ENCODE measurements at regions not wholly inside any gene's neighbourhood (a gene's known extent, or its start where the extent isn't known, plus 50 kb on each side); places are given as distances from the start of the nearest gene placed in this dataset.

GRCh38 chrX:4674028-4674782 lies 960.8 kb upstream of the PRKX start:
- TF ChIP-seq, protein P1, sequence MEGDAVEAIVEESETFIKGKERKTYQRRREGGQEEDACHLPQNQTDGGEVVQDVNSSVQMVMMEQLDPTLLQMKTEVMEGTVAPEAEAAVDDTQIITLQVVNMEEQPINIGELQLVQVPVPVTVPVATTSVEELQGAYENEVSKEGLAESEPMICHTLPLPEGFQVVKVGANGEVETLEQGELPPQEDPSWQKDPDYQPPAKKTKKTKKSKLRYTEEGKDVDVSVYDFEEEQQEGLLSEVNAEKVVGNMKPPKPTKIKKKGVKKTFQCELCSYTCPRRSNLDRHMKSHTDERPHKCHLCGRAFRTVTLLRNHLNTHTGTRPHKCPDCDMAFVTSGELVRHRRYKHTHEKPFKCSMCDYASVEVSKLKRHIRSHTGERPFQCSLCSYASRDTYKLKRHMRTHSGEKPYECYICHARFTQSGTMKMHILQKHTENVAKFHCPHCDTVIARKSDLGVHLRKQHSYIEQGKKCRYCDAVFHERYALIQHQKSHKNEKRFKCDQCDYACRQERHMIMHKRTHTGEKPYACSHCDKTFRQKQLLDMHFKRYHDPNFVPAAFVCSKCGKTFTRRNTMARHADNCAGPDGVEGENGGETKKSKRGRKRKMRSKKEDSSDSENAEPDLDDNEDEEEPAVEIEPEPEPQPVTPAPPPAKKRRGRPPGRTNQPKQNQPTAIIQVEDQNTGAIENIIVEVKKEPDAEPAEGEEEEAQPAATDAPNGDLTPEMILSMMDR (IDR thresholded peaks at IDR 0.05): no peak
- TF ChIP-seq POLR2A (IDR thresholded peaks at IDR 0.05): no peak
- Histone ChIP-seq H3K4me1 (no peaks in the 10 kb centered on the region), H3K4me3 (no peak overlapping the region), H3K27ac (no peak overlapping the region), H3K36me3 (no peaks in the 10 kb centered on the region), H3K27me3 (no peaks in the 10 kb centered on the region), H3K9me3 (no peaks in the 10 kb centered on the region)
- DNase-seq: no peak
- intact Hi-C loops (cut with DNase I; ENCODE audit: low total_unique reads): no loop called here

- H3K36me3 ChIP-seq: no peaks in the 10 kb centered on the region
- H3K4me3 ChIP-seq: no peak overlapping the region
- no peaks in the 10 kb centered on the region for H3K9me3 ChIP-seq
- intact Hi-C loops (cut with DNase I; ENCODE audit: low total_unique reads): no loop called here
- no peaks in the 10 kb centered on the region for H3K27me3 ChIP-seq
- TF ChIP-seq, protein P1 (IDR thresholded peaks at IDR 0.05): no peak
- no peak for TF ChIP-seq POLR2A (IDR thresholded peaks at IDR 0.05)
- no peak for DNase-seq
- H3K27ac ChIP-seq: no peak overlapping the region
- no peaks in the 10 kb centered on the region for H3K4me1 ChIP-seq
Measured at GRCh38 chrX:4671344-4671743, 957.9 kb upstream of the PRKX start.

- no peak for TF ChIP-seq POLR2A (IDR thresholded peaks at IDR 0.05)
- TF ChIP-seq, protein P1 (IDR thresholded peaks at IDR 0.05): no peak
- H3K9me3 ChIP-seq: no peaks in the 10 kb centered on the region
- no peaks in the 10 kb centered on the region for H3K4me1 ChIP-seq
- H3K4me3 ChIP-seq: no peak overlapping the region
- no peak for DNase-seq
- H3K36me3 ChIP-seq: no peaks in the 10 kb centered on the region
- intact Hi-C loops (cut with DNase I; ENCODE audit: low total_unique reads): no loop called here
- no peaks in the 10 kb centered on the region for H3K27me3 ChIP-seq
- no peak overlapping the region for H3K27ac ChIP-seq
Measured at GRCh38 chrX:4670606-4671005, 957.2 kb upstream of the PRKX start.

DNA sequence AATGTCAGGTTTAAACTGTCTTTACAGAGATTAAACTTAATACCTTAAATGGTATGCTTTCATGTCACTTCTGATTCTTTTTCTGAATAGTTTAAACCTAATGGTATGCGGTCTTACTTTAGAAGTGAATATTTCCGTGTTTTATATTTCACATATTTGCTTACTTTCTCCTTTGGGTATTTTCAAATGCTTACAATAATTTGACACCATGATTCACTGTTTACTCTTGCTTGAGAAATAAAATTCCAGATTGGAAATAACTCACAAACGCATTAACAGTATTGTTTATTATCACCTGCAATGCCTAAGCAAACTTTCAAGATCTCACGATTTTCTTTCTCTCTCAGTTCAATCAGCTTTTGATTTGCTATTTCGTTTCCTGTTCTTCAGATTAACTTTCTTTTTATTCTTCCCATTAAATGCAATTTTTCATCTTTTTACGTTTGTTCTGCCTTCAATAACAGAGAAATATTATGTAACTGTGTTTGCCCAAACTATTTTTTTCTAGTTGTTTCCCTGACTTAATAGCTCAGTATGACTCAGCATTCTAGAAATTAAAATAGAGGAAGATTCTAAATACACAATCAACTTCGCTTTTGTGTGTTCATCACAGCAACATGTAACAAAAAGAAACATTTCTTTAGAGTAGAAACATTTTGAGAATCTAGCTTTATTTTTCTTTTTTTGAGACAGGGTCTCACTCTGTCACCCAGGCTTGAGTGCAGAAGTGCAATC lies 955.5 kb upstream of the PRKX start:
- no peaks in the 10 kb centered on the region for H3K36me3 ChIP-seq
- no peak overlapping the region for H3K27ac ChIP-seq
- no peaks in the 10 kb centered on the region for H3K27me3 ChIP-seq
- no peak for DNase-seq
- H3K9me3 ChIP-seq: no peaks in the 10 kb centered on the region
- H3K4me1 ChIP-seq: no peaks in the 10 kb centered on the region
- no peak for TF ChIP-seq POLR2A (IDR thresholded peaks at IDR 0.05)
- TF ChIP-seq, protein P1 (IDR thresholded peaks at IDR 0.05): no peak
- no peak overlapping the region for H3K4me3 ChIP-seq
- intact Hi-C loops (cut with DNase I; ENCODE audit: low total_unique reads): no loop called here

- no peak for TF ChIP-seq POLR2A (IDR thresholded peaks at IDR 0.05)
- TF ChIP-seq, protein P1 (IDR thresholded peaks at IDR 0.05): no peak
- H3K36me3 ChIP-seq: no peaks in the 10 kb centered on the region
- H3K9me3 ChIP-seq: no peaks in the 10 kb centered on the region
- H3K27me3 ChIP-seq: no peaks in the 10 kb centered on the region
- H3K27ac ChIP-seq: no peak overlapping the region
- no peaks in the 10 kb centered on the region for H3K4me1 ChIP-seq
- intact Hi-C loops (cut with DNase I; ENCODE audit: low total_unique reads): no loop called here
- no peak overlapping the region for H3K4me3 ChIP-seq
- no peak for DNase-seq
Measured at GRCh38 chrX:4663085-4663484, 949.6 kb upstream of the PRKX start.

Measured in uterus (tissue), 3 donors.